PFSK-1 (cell line): ENCODE measurements at regions not wholly inside any gene's neighbourhood (a gene's known extent, or its start where the extent isn't known, plus 50 kb on each side); places are given as distances from the start of the nearest gene placed in this dataset.

Source experiments
- FOXP2 ChIP-seq: optimal IDR thresholded peaks from 2 replicates; pipeline ENCODE3; 2011; ENCODE audit warnings: borderline replicate concordance, control low read depth, inconsistent platforms; ENCODE audit not compliant: insufficient read depth; ENCODE audit errors: extremely low read length, extremely low read depth
- POLR2AphosphoS5 ChIP-seq: IDR thresholded peaks from 2 replicates; pipeline ENCODE4 v1.6.1; 2012; ENCODE audit warnings: low read depth, mild to moderate bottlenecking, control low read depth, low read length, moderate library complexity
- REST ChIP-seq, 2 experiments: IDR thresholded peaks; 2 replicates each; pipeline versions ENCODE4 v1.6.1 to v1.8.0; 2011 to 2012; ENCODE audit warnings: low read depth in 2 of 2, low read length in 2 of 2, control low read depth in 1 of 2, inconsistent platforms in 1 of 2, mild to moderate bottlenecking in 1 of 2, moderate library complexity in 1 of 2; ENCODE audit not compliant: insufficient read depth in 1 of 2
- SIN3A ChIP-seq: IDR thresholded peaks from 2 replicates; pipeline ENCODE4 v1.6.1; 2012; ENCODE audit warnings: mild to moderate bottlenecking, low read length, moderate library complexity, borderline replicate concordance; ENCODE audit not compliant: insufficient read depth
- TAF1 ChIP-seq: IDR thresholded peaks from 2 replicates; pipeline ENCODE4 v1.6.1; 2012; ENCODE audit warnings: low read length, control low read depth, borderline replicate concordance; ENCODE audit not compliant: insufficient read depth

- TF ChIP-seq SIN3A (no peak), POLR2AphosphoS5 (no peak), REST (IDR thresholded peaks at IDR 0.05; ENCODE audit: insufficient read depth in 1 of 2, low read depth in 2 of 2, low read length in 2 of 2) (no peak), TAF1 (no peak), FOXP2 (no peak)
These were observed 602.4 kb upstream of the CLINT1 start for GRCh38 chr5:158461240-158461854.

- no peak for TF ChIP-seq REST (IDR thresholded peaks at IDR 0.05; ENCODE audit: insufficient read depth in 1 of 2, low read depth in 2 of 2, low read length in 2 of 2)
- TF ChIP-seq SIN3A = no peak
- no peak for TF ChIP-seq TAF1
- no peak for TF ChIP-seq FOXP2
- TF ChIP-seq POLR2AphosphoS5 = no peak
These were observed 599.1 kb upstream of the CLINT1 start for GRCh38 chr5:158458086-158458485.

DNA sequence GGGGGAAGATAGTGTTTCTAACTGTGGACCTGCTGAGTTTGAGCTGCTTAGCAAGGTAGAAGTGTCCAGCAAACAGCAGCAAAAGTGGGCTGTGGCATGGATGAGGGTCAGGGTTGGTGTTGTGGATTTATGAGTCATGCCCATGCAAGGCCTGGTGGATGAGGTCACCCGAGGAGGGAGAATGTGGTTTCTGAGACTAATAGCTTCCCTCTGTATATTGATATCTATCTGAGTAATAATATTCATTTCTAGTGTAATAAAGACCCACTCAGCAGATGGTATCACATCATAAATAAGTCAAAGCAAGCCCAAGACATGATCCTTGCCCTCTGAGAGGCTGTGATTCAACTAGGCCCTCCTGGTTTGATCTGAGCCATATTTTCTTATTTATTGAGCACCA lies 597.8 kb upstream of the CLINT1 start:
- TF ChIP-seq REST (IDR thresholded peaks at IDR 0.05; ENCODE audit: insufficient read depth in 1 of 2, low read depth in 2 of 2, low read length in 2 of 2) (0 out of 4 replicates have a peak, but pooled peaks of 1 of the 2 experiments have one; percentile 36), SIN3A (peak; percentile 26; the same call in 1 of the 2 replicates), TAF1 (no peak), FOXP2 (no peak)

GRCh38 chr5:158456241-158456640 lies 597.3 kb upstream of the CLINT1 start:
- TF ChIP-seq FOXP2 = no peak
- no peak for TF ChIP-seq POLR2AphosphoS5
- TF ChIP-seq SIN3A = no peak
- no peak for TF ChIP-seq TAF1
- no peak for TF ChIP-seq REST (IDR thresholded peaks at IDR 0.05; ENCODE audit: insufficient read depth in 1 of 2, low read depth in 2 of 2, low read length in 2 of 2)
